ENCODE measurements at regions not wholly inside any gene's neighbourhood (a gene's known extent, or its start where the extent isn't known, plus 50 kb on each side); places are given as distances from the start of the nearest gene placed in this dataset.

- H3K27me3 ChIP-seq (ENCODE audit: insufficient read depth, low read length) = no peaks in the 10 kb centered on the region
- WGBS (ENCODE audit: extremely low coverage, insufficient read length, low lambda C conversion rate) = no CpG with 5 or more reads among the region's 8 CpGs
- H2AK5ac ChIP-seq (ENCODE audit: insufficient read length, low read length) = no peak overlapping the region
- no peaks in the 10 kb centered on the region for H3K79me1 ChIP-seq (ENCODE audit: insufficient read depth, low read depth, low read length, poor library complexity, severe bottlenecking)
- H4K20me1 ChIP-seq (ENCODE audit: control insufficient read depth, insufficient read depth, insufficient read length) = no peaks in the 10 kb centered on the region
- H3T11ph ChIP-seq (ENCODE audit: low read length) = no peak overlapping the region
- H3K56ac ChIP-seq (ENCODE audit: insufficient read length, low read depth, low read length) = no peak overlapping the region
- H2AFZ ChIP-seq (ENCODE audit: low read length) = no peak overlapping the region
- Mint-ChIP-seq H3K27me3 (ENCODE audit: low read depth) (peaks cover 15% of the 10 kb centered on the region), H3K4me1 (peaks cover 31 to 38% of the 10 kb centered on the region in 2 experiments), H3K4me3 (peak overlapping the region in 1 of 2 experiments; percentile 14; a peak in 1 of 5 replicates), H3K36me3 (ENCODE audit: insufficient read depth in 1 of 3, low read depth in 3 of 3) (peaks cover 3 to 14% (median 8%) of the 10 kb centered on the region in 3 experiments), H3K27ac (peak overlapping the region in 2 of 3 experiments; percentile 65 to 84; a peak in 4 of 7 replicates), H3K9me3 (peaks cover 10 to 15% of the 10 kb centered on the region in 2 experiments)
- no peak overlapping the region for H3K4me2 ChIP-seq (ENCODE audit: insufficient read depth, insufficient read length, low read length)
- H2BK20ac ChIP-seq (ENCODE audit: low read depth, low read length, poor library complexity, severe bottlenecking) = no peak overlapping the region
- H3K79me2 ChIP-seq (ENCODE audit: insufficient read depth, low read length) = no peaks in the 10 kb centered on the region
- DNase-seq = peak; percentile 30
- no peak overlapping the region for H3K14ac ChIP-seq (ENCODE audit: insufficient read depth, low read length)
- no peak overlapping the region for H2BK5ac ChIP-seq (ENCODE audit: insufficient read length, low read length)
- no peaks in the 10 kb centered on the region for H3K4me1 ChIP-seq (ENCODE audit: insufficient read depth, low read length)
- no peak for TF ChIP-seq CTCF (conservative IDR thresholded peaks at IDR 0.05)
- H4K5ac ChIP-seq (ENCODE audit: insufficient read length, low read depth, low read length) = no peak overlapping the region
- no peak overlapping the region for H3K27ac ChIP-seq (ENCODE audit: insufficient read length, low read depth, low read length)
- H2BK12ac ChIP-seq (ENCODE audit: insufficient read length, low read depth, low read length) = no peak overlapping the region
- H3K23me2 ChIP-seq (ENCODE audit: insufficient read length, low read depth, low read length, poor library complexity, severe bottlenecking) = no peaks in the 10 kb centered on the region
- no peak overlapping the region for H3K4ac ChIP-seq (ENCODE audit: low read depth, low read length)
- no peak overlapping the region for H3K23ac ChIP-seq (ENCODE audit: insufficient read length, low read depth, low read length)
- H3K9me3 ChIP-seq (ENCODE audit: control insufficient read depth, low read depth, low read length) = no peaks in the 10 kb centered on the region
- no peak overlapping the region for H4K8ac ChIP-seq (replicated peaks; ENCODE audit: insufficient read length, low read depth, low read length)
- H2BK15ac ChIP-seq (ENCODE audit: low read depth, low read length) = no peak overlapping the region
- H3K18ac ChIP-seq (ENCODE audit: insufficient read length, low read depth, low read length) = no peak overlapping the region
- no peak overlapping the region for H4K91ac ChIP-seq (ENCODE audit: insufficient read length, low read depth, low read length)
- no peak overlapping the region for H3K9ac ChIP-seq (ENCODE audit: extremely low read depth, insufficient read length, low read length)
- H2BK120ac ChIP-seq (ENCODE audit: low read depth, low read length, poor library complexity, severe bottlenecking) = no peak overlapping the region
These were observed 75.8 kb downstream of the CPN2 start for GRCh38 chr3:194275291-194275690.

Measured in H9 (cell line).